SK-N-SH (cell line): ENCODE measurements at regions not wholly inside any gene's neighbourhood (a gene's known extent, or its start where the extent isn't known, plus 50 kb on each side); places are given as distances from the start of the nearest gene placed in this dataset.

ENCODE experiments used
- CTCF ChIA-PET: fragments of 300-600, 350-600 bp; formaldehyde crosslinking; extraction: SDS; loops from one replicate; lab custom pipeline; 2021; lab: Yijun Ruan, JAX
- POLR2A ChIA-PET: fragments of 350-600 bp; sonication (Branson Sonifier 250); formaldehyde crosslinking; extraction: SDS; loops from one replicate; lab custom pipeline; 2020; ENCODE audit warnings: antibody characterized with exemption, inconsistent platforms; lab: Yijun Ruan, JAX
- DNase-seq: peaks from one replicate; pipeline ENCODE4 v3.0.0; 2012
- H2AFZ ChIP-seq: fragments of 200-600 bp; sonication (generic); 2 replicates; pipeline ENCODE4 v1.8.1; 2016; ENCODE audit warnings: antibody characterized with exemption, mild to moderate bottlenecking, low read depth
- H3F3A ChIP-seq: fragments of 200-600 bp; sonication (generic); replicated peaks from 2 replicates; pipeline ENCODE3; 2016; ENCODE audit warnings: antibody characterized with exemption, mild to moderate bottlenecking; ENCODE audit not compliant: insufficient read depth
- H3K27ac ChIP-seq, 2 experiments: fragments of 200-500 bp in 1 of 2; fragments of 200-600 bp in 1 of 2; sonication (Bioruptor generic) in 1 of 2; sonication (generic), shearing (Covaris generic) in 1 of 2; 2 replicates each; pipeline versions ENCODE4 v1.5.1 to v1.6.1; 2014 to 2016; ENCODE audit warnings: low read depth in 2 of 2, inconsistent platforms in 1 of 2, low read length in 1 of 2, mild to moderate bottlenecking in 1 of 2, mixed read lengths in 1 of 2
- H3K27me3 ChIP-seq: fragments of 200-600 bp; sonication (generic), shearing (Covaris generic); 2 replicates; pipeline ENCODE4 v1.6.1; 2016; ENCODE audit warnings: mixed run types; ENCODE audit not compliant: insufficient read depth
- H3K36me3 ChIP-seq, 2 experiments: fragments of 200-500 bp in 1 of 2; fragments of 200-600 bp in 1 of 2; sonication (Bioruptor generic) in 1 of 2; sonication (generic) in 1 of 2; replicated peaks in 1 of 2; 2 replicates each; pipeline versions ENCODE3 to v1.5.1; 2014 to 2016; ENCODE audit warnings: low read length in 1 of 2, mild to moderate bottlenecking in 1 of 2; ENCODE audit not compliant: insufficient read depth in 2 of 2, control insufficient read depth in 1 of 2
- H3K4me1 ChIP-seq, 2 experiments: fragments of 200-500 bp in 1 of 2; fragments of 200-600 bp in 1 of 2; sonication (Bioruptor generic) in 1 of 2; sonication (generic), shearing (Covaris generic) in 1 of 2; 2 replicates each; pipeline versions ENCODE4 v1.5.1 to v1.6.1; 2014 to 2016; ENCODE audit warnings: low read depth in 1 of 2, low read length in 1 of 2, mixed run types in 1 of 2; ENCODE audit not compliant: insufficient read depth in 2 of 2, control insufficient read depth in 1 of 2
- H3K4me2 ChIP-seq: fragments of 200-600 bp; sonication (generic), shearing (Covaris generic); 2 replicates; pipeline ENCODE4 v1.6.1; 2017; ENCODE audit warnings: mixed run types
- H3K4me3 ChIP-seq, 2 experiments: fragments of 200-500 bp in 1 of 2; fragments of 200-600 bp in 1 of 2; sonication (Bioruptor generic) in 1 of 2; sonication (generic), shearing (Covaris generic) in 1 of 2; 2 replicates each; pipeline versions ENCODE4 v1.5.1 to v1.8.1; 2014 to 2016; ENCODE audit warnings: low read depth in 2 of 2, inconsistent platforms in 1 of 2, low read length in 1 of 2, mild to moderate bottlenecking in 1 of 2, mixed read lengths in 1 of 2, moderate library complexity in 1 of 2
- H3K79me2 ChIP-seq: fragments of 200-600 bp; sonication (generic); 2 replicates; pipeline ENCODE4 v1.8.1; 2017; ENCODE audit warnings: mild to moderate bottlenecking; ENCODE audit not compliant: insufficient read depth
- H3K9ac ChIP-seq: fragments of 200-600 bp; sonication (generic); 2 replicates; pipeline ENCODE4 v1.6.1; 2017; ENCODE audit warnings: mixed run types
- H3K9me2 ChIP-seq: fragments of 200-600 bp; sonication (generic); 2 replicates; pipeline ENCODE4 v1.6.1; 2017; ENCODE audit warnings: mixed run types
- H3K9me3 ChIP-seq: fragments of 200-600 bp; sonication (generic); 2 replicates; pipeline ENCODE4 v1.6.1; 2017; ENCODE audit warnings: mixed run types, mild to moderate bottlenecking, moderate library complexity
- H4K20me1 ChIP-seq: fragments of 200-600 bp; sonication (generic); 2 replicates; pipeline ENCODE4 v1.6.1; 2017; ENCODE audit warnings: mild to moderate bottlenecking, mixed run types; ENCODE audit not compliant: insufficient read depth
- CHD2 ChIP-seq: fragments of 150-350 bp; IDR thresholded peaks from 2 replicates; pipeline ENCODE4 v1.6.1; 2018; ENCODE audit warnings: low read length; ENCODE audit not compliant: partially characterized antibody
- EP300 ChIP-seq, 2 experiments: IDR thresholded peaks; 2 replicates each; pipeline versions ENCODE4 v1.4.0 to v1.6.1; 2012; ENCODE audit warnings: borderline replicate concordance in 1 of 2, low read depth in 1 of 2, low read length in 1 of 2
- FOXM1 ChIP-seq: IDR thresholded peaks from 2 replicates; pipeline ENCODE4 v1.4.0; 2012; ENCODE audit warnings: low read depth, mild to moderate bottlenecking
- GABPA ChIP-seq: IDR thresholded peaks from 2 replicates; pipeline ENCODE4 v1.4.0; 2012; ENCODE audit warnings: low read depth, mild to moderate bottlenecking
- JUND ChIP-seq: IDR thresholded peaks from 2 replicates; pipeline ENCODE4 v1.4.0; 2012
- NFIC ChIP-seq: IDR thresholded peaks from 2 replicates; pipeline ENCODE4 v1.4.0; 2012; ENCODE audit warnings: borderline replicate concordance
- PBX3 ChIP-seq: IDR thresholded peaks from 2 replicates; pipeline ENCODE4; 2012
- POLR2AphosphoS5 ChIP-seq: IDR thresholded peaks from 2 replicates; pipeline ENCODE4 v1.6.1; 2012; ENCODE audit warnings: low read depth, low read length
- RAD21 ChIP-seq: IDR thresholded peaks from 2 replicates; pipeline ENCODE4 v1.6.1; 2012; ENCODE audit warnings: mild to moderate bottlenecking, low read length
- RCOR1 ChIP-seq: fragments of 150-350 bp; IDR thresholded peaks from 2 replicates; pipeline ENCODE4 v1.6.1; 2017; ENCODE audit warnings: antibody characterized with exemption, low read length
- RXRA ChIP-seq: IDR thresholded peaks from 2 replicates; pipeline ENCODE4 v1.4.0; 2012; ENCODE audit warnings: low read depth, mild to moderate bottlenecking, borderline replicate concordance
- SIN3A ChIP-seq: IDR thresholded peaks from 2 replicates; pipeline ENCODE4 v1.6.1; 2012; ENCODE audit warnings: low read depth, mild to moderate bottlenecking, low read length, moderate library complexity, borderline replicate concordance
- TAF1 ChIP-seq: IDR thresholded peaks from 2 replicates; pipeline ENCODE4 v1.6.1; 2012; ENCODE audit warnings: low read depth, mild to moderate bottlenecking, low read length, moderate library complexity, borderline replicate concordance
- TEAD4 ChIP-seq: IDR thresholded peaks from 2 replicates; pipeline ENCODE4 v1.4.0; 2012; ENCODE audit warnings: mild to moderate bottlenecking, borderline replicate concordance; ENCODE audit not compliant: insufficient read depth
- USF1 ChIP-seq: IDR thresholded peaks from 2 replicates; pipeline ENCODE4 v1.4.0; 2012; ENCODE audit warnings: low read depth, borderline replicate concordance
- ZBTB33 ChIP-seq: IDR thresholded peaks from 2 replicates; pipeline ENCODE4 v1.4.0; 2012; ENCODE audit warnings: low read depth, borderline replicate concordance
- WGBS: methylation state at CpG from one replicate; pipeline ENCODE4 v1.1.6; 2017; ENCODE audit warnings: low lambda C conversion rate; 5-methylcytosine and 5-hydroxymethylcytosine counted together

GRCh38 chr5:103362211-103362610, 103.6 kb downstream of the MACIR start:
- Histone ChIP-seq H3K9me2 (no peaks in the 10 kb centered on the region), H3K27ac (no peak overlapping the region), H3K4me1 (peaks cover 0 to 4% of the 10 kb centered on the region in 2 experiments; a peak in 2 of 4 replicates), H3K4me3 (no peak overlapping the region), H4K20me1 (no peaks in the 10 kb centered on the region), H2AFZ (no peak overlapping the region), H3K9ac (no peak overlapping the region), H3F3A (no peaks in the 10 kb centered on the region), H3K9me3 (no peaks in the 10 kb centered on the region), H3K36me3 (no peaks in the 10 kb centered on the region), H3K27me3 (no peaks in the 10 kb centered on the region), H3K79me2 (no peaks in the 10 kb centered on the region), H3K4me2 (no peak overlapping the region)
- CTCF ChIA-PET, result interaction anchor here (0.9 kb wide), 1 partner anchor 114 kb away, joined by 3 read pairs; no protein-coding TSS in a partner anchor
- TF ChIP-seq FOXM1 (no peak), RAD21 (no peak), SIN3A (no peak), GABPA (no peak), JUND (no peak), TEAD4 (no peak), RXRA (no peak), USF1 (no peak), RCOR1 (no peak), NFIC (no peak), POLR2AphosphoS5 (no peak), ZBTB33 (no peak), TAF1 (no peak)
- POLR2A ChIA-PET, result no interaction called here
- DNase-seq, result no peak
- WGBS, result 70% methylated on average over 3 of the region's 3 CpGs

GRCh38 chr5:103360475-103360874, 101.9 kb downstream of the MACIR start:
- DNase-seq, result no peak
- no peaks in the 10 kb centered on the region for H3K36me3 ChIP-seq
- H3K79me2 ChIP-seq, result no peaks in the 10 kb centered on the region
- ChIA-PET POLR2A (interaction anchor here (0.5 kb wide), 1 partner anchor 197 kb away, joined by 4 read pairs; no protein-coding TSS in a partner anchor), CTCF (no interaction called here)
- H2AFZ ChIP-seq, result no peak overlapping the region
- no peaks in the 10 kb centered on the region for H3F3A ChIP-seq
- H4K20me1 ChIP-seq, result no peaks in the 10 kb centered on the region
- H3K27ac ChIP-seq, result no peak overlapping the region
- peaks cover 0 to 10% of the 10 kb centered on the region in 2 experiments; a peak in 3 of 4 replicates for H3K4me1 ChIP-seq
- TF ChIP-seq EP300 (IDR thresholded peaks at IDR 0.05; ENCODE audit: borderline replicate concordance in 1 of 2, low read depth in 1 of 2, low read length in 1 of 2), result no peak
- TF ChIP-seq PBX3, result no peak
- TF ChIP-seq USF1, result no peak
- TF ChIP-seq GABPA, result no peak
- no peak for TF ChIP-seq CHD2
- no peak overlapping the region for H3K4me3 ChIP-seq
- H3K9ac ChIP-seq, result no peak overlapping the region
- H3K9me3 ChIP-seq, result no peaks in the 10 kb centered on the region
- H3K9me2 ChIP-seq, result no peaks in the 10 kb centered on the region
- H3K27me3 ChIP-seq, result no peaks in the 10 kb centered on the region
- no peak overlapping the region for H3K4me2 ChIP-seq
